ENCODE measurements at regions not wholly inside any gene's neighbourhood (a gene's known extent, or its start where the extent isn't known, plus 50 kb on each side); places are given as distances from the start of the nearest gene placed in this dataset.

GRCh38 chr18:25825979-25826776 lies 264.2 kb downstream of the SS18 start:
- no peaks in the 10 kb centered on the region for H3F3A ChIP-seq (ENCODE audit: low read length, unreplicated experiment)
- H3K4me2 ChIP-seq (ENCODE audit: low read length) = no peak overlapping the region
- DNase-seq (no peak), ATAC-seq (no peak)
- intact Hi-C loops (cut with micrococcal nuclease) = no loop called here
- H3K9ac ChIP-seq (ENCODE audit: low read length) = no peak overlapping the region
- no peaks in the 10 kb centered on the region for H3K9me2 ChIP-seq (replicated peaks; ENCODE audit: low read length)
- H3K79me2 ChIP-seq (ENCODE audit: low read length) = no peaks in the 10 kb centered on the region
- H3K27me3 ChIP-seq (ENCODE audit: low read length) = peaks cover 49% of the 10 kb centered on the region
- ChIA-PET POLR2A (ENCODE audit: unreplicated experiment) (no interaction called here), CTCF (no interaction called here)
- H4K20me1 ChIP-seq (ENCODE audit: low read length) = no peaks in the 10 kb centered on the region
- H3K36me3 ChIP-seq (ENCODE audit: low read depth, low read length) = no peaks in the 10 kb centered on the region
- no peak overlapping the region for H3K4me3 ChIP-seq (ENCODE audit: low read length)
- no peaks in the 10 kb centered on the region for H3K9me3 ChIP-seq (ENCODE audit: low read length)
- no peak overlapping the region for H2AFZ ChIP-seq (ENCODE audit: low read length)
- no peak overlapping the region for H3K27ac ChIP-seq (ENCODE audit: low read length)
- BruUV-seq (replicated peaks) = no TSS peak
- H3K4me1 ChIP-seq (ENCODE audit: insufficient read depth, low read length) = 0 out of 2 replicates have a peak, but pooled peaks cover 8% of the 10 kb centered on the region
- no peak for TF ChIP-seq EZH2phosphoT487 (IDR thresholded peaks at IDR 0.05; ENCODE audit: borderline replicate concordance, low read length)
- no peak for TF ChIP-seq CTCF (conservative IDR thresholded peaks at IDR 0.05; ENCODE audit: low read depth, low read length)
- no peak for TF ChIP-seq EZH2 (IDR thresholded peaks at IDR 0.05; ENCODE audit: low read length, unreplicated experiment)

- intact Hi-C loops (cut with micrococcal nuclease) = no loop called here
- no peaks in the 10 kb centered on the region for H3K79me2 ChIP-seq (ENCODE audit: low read length)
- no peaks in the 10 kb centered on the region for H3K9me2 ChIP-seq (replicated peaks; ENCODE audit: low read length)
- H3K4me1 ChIP-seq (ENCODE audit: insufficient read depth, low read length) = 0 out of 2 replicates have a peak, but pooled peaks cover 8% of the 10 kb centered on the region
- no peaks in the 10 kb centered on the region for H3K9me3 ChIP-seq (ENCODE audit: low read length)
- H3K9ac ChIP-seq (ENCODE audit: low read length) = no peak overlapping the region
- no peaks in the 10 kb centered on the region for H3F3A ChIP-seq (ENCODE audit: low read length, unreplicated experiment)
- POLR2A ChIA-PET (ENCODE audit: unreplicated experiment) = no interaction called here
- DNase-seq = no peak
- no peak overlapping the region for H3K27ac ChIP-seq (ENCODE audit: low read length)
- peaks cover 57% of the 10 kb centered on the region for H3K27me3 ChIP-seq (ENCODE audit: low read length)
- H3K4me2 ChIP-seq (ENCODE audit: low read length) = no peak overlapping the region
- no peaks in the 10 kb centered on the region for H3K36me3 ChIP-seq (ENCODE audit: low read depth, low read length)
- ATAC-seq = no peak
- no TSS peak for BruUV-seq (replicated peaks)
- no peak overlapping the region for H2AFZ ChIP-seq (ENCODE audit: low read length)
- H4K20me1 ChIP-seq (ENCODE audit: low read length) = no peaks in the 10 kb centered on the region
- CTCF ChIA-PET = no interaction called here
- no peak overlapping the region for H3K4me3 ChIP-seq (ENCODE audit: low read length)
- no peak for TF ChIP-seq CTCF (conservative IDR thresholded peaks at IDR 0.05; ENCODE audit: low read depth, low read length)
- no peak for TF ChIP-seq EZH2 (IDR thresholded peaks at IDR 0.05; ENCODE audit: low read length, unreplicated experiment)
- no peak for TF ChIP-seq EZH2phosphoT487 (IDR thresholded peaks at IDR 0.05; ENCODE audit: borderline replicate concordance, low read length)
Measured at GRCh38 chr18:25825056-25825455, 265.4 kb downstream of the SS18 start.

GRCh38 chr18:25819746-25820363 lies 270.6 kb downstream of the SS18 start:
- ChIA-PET POLR2A (ENCODE audit: unreplicated experiment) (no interaction called here), CTCF (no interaction called here)
- intact Hi-C loops (cut with micrococcal nuclease) = no loop called here
- H3K4me1 ChIP-seq (ENCODE audit: insufficient read depth, low read length) = no peaks in the 10 kb centered on the region
- H4K20me1 ChIP-seq (ENCODE audit: low read length) = no peaks in the 10 kb centered on the region
- no peak overlapping the region for H3K4me3 ChIP-seq (ENCODE audit: low read length)
- no peaks in the 10 kb centered on the region for H3K9me2 ChIP-seq (replicated peaks; ENCODE audit: low read length)
- no peak overlapping the region for H3K9ac ChIP-seq (ENCODE audit: low read length)
- no peak for ATAC-seq
- H3F3A ChIP-seq (ENCODE audit: low read length, unreplicated experiment) = no peaks in the 10 kb centered on the region
- H3K9me3 ChIP-seq (ENCODE audit: low read length) = no peaks in the 10 kb centered on the region
- H2AFZ ChIP-seq (ENCODE audit: low read length) = no peak overlapping the region
- H3K4me2 ChIP-seq (ENCODE audit: low read length) = no peak overlapping the region
- H3K36me3 ChIP-seq (ENCODE audit: low read depth, low read length) = no peaks in the 10 kb centered on the region
- H3K27ac ChIP-seq (ENCODE audit: low read length) = no peak overlapping the region
- no peaks in the 10 kb centered on the region for H3K79me2 ChIP-seq (ENCODE audit: low read length)
- DNase-seq = no peak
- no TSS peak for BruUV-seq (replicated peaks)
- peaks cover 65% of the 10 kb centered on the region for H3K27me3 ChIP-seq (ENCODE audit: low read length)
- TF ChIP-seq CTCF (conservative IDR thresholded peaks at IDR 0.05; ENCODE audit: low read depth, low read length) (no peak), EZH2phosphoT487 (IDR thresholded peaks at IDR 0.05; ENCODE audit: borderline replicate concordance, low read length) (no peak), EZH2 (IDR thresholded peaks at IDR 0.05; ENCODE audit: low read length, unreplicated experiment) (no peak)
